CD14-positive monocyte (primary cell): ENCODE measurements at regions not wholly inside any gene's neighbourhood (a gene's known extent, or its start where the extent isn't known, plus 50 kb on each side); places are given as distances from the start of the nearest gene placed in this dataset.
"Not testable (repeated sequence)": the region's sequence is repeated elsewhere in the genome, so short reads cannot be mapped to it uniquely, and the experiment has no call there.

ENCODE experiments used
- DNase-seq, 3 donors: peaks; one replicate each; pipeline ENCODE4 v3.0.0-alpha.2; 2011 to 2022
- H2AFZ ChIP-seq: 2 replicates; pipeline ENCODE4 v1.6.0; 2012; ENCODE audit warnings: mild to moderate bottlenecking, low read depth, low read length, inconsistent platforms; ENCODE audit not compliant: insufficient read depth, poor library complexity, severe bottlenecking
- H3K27ac ChIP-seq, 2 donors: 1 replicate in 1 of 2; 2 replicates in 1 of 2; pipeline ENCODE4 v1.5.1; 2012 to 2013; ENCODE audit warnings: low read length in 2 of 2, control low read depth in 1 of 2, inconsistent platforms in 1 of 2, low read depth in 1 of 2, mild to moderate bottlenecking in 1 of 2
- H3K27me3 ChIP-seq, 2 donors: one replicate each; pipeline versions ENCODE4 v1.6.0 to v1.6.1; 2011 to 2013; ENCODE audit warnings: low read length in 2 of 2; ENCODE audit not compliant: control insufficient read depth in 2 of 2, insufficient read depth in 2 of 2
- H3K36me3 ChIP-seq, 2 donors: replicated peaks in 1 of 2; 1 replicate in 1 of 2; 2 replicates in 1 of 2; pipeline versions ENCODE4 v1.5.1 to v1.6.1; 2012 to 2013; ENCODE audit warnings: low read length in 2 of 2, control low read depth in 1 of 2, inconsistent platforms in 1 of 2, mild to moderate bottlenecking in 1 of 2; ENCODE audit not compliant: insufficient read depth in 2 of 2, control insufficient read depth in 1 of 2
- H3K4me1 ChIP-seq, 2 donors: 1 replicate in 1 of 2; 2 replicates in 1 of 2; pipeline versions ENCODE4 v1.5.1 to v1.6.1; 2012 to 2013; ENCODE audit warnings: low read length in 2 of 2, control low read depth in 1 of 2, inconsistent platforms in 1 of 2, mild to moderate bottlenecking in 1 of 2, moderate library complexity in 1 of 2; ENCODE audit not compliant: insufficient read depth in 2 of 2, control insufficient read depth in 1 of 2
- H3K4me2 ChIP-seq: replicated peaks from 2 replicates; pipeline ENCODE3; 2012; ENCODE audit warnings: low read length, moderate library complexity, mild to moderate bottlenecking; ENCODE audit not compliant: poor library complexity, severe bottlenecking; ENCODE audit errors: extremely low read depth
- H3K4me3 ChIP-seq, 3 experiments: fragments of 200-600 bp in 1 of 3; sonication (generic) in 1 of 3; replicated peaks in 1 of 3; 1 replicate in 2 of 3; 2 replicates in 1 of 3; pipeline ENCODE4 v1.5.1; 2011 to 2013; ENCODE audit warnings: low read length in 3 of 3, mild to moderate bottlenecking in 3 of 3, control low read depth in 2 of 3, low read depth in 2 of 3, inconsistent platforms in 1 of 3, moderate library complexity in 1 of 3
- H3K79me2 ChIP-seq: 2 replicates; pipeline ENCODE4 v1.6.0; 2012; ENCODE audit warnings: mild to moderate bottlenecking, control low read depth, inconsistent platforms, low read length, moderate library complexity; ENCODE audit not compliant: insufficient read depth
- H3K9ac ChIP-seq: 2 replicates; pipeline ENCODE4 v1.6.0; 2017; ENCODE audit warnings: low read length, mild to moderate bottlenecking; ENCODE audit not compliant: insufficient read depth, poor library complexity, severe bottlenecking
- H3K9me3 ChIP-seq, 2 donors: replicated peaks in 1 of 2; 1 replicate in 1 of 2; 2 replicates in 1 of 2; pipeline versions ENCODE4 v1.5.1 to v1.6.1; 2012 to 2013; ENCODE audit warnings: low read length in 2 of 2, control low read depth in 1 of 2; ENCODE audit not compliant: control insufficient read depth in 1 of 2, insufficient read depth in 1 of 2
- H4K20me1 ChIP-seq: 2 replicates; pipeline ENCODE4 v1.6.0; 2012; ENCODE audit warnings: mild to moderate bottlenecking, low read length, control low read depth, moderate library complexity; ENCODE audit not compliant: insufficient read depth
- H3K27ac Mint-ChIP-seq, 7 donors: one replicate each; pipeline ENCODE4 v1.8.0; 2020; ENCODE audit warnings: mild to moderate bottlenecking in 7 of 7, mixed read lengths in 7 of 7, moderate library complexity in 6 of 7, inconsistent platforms in 2 of 7
- H3K27me3 Mint-ChIP-seq, 3 donors: one replicate each; pipeline ENCODE4 v1.8.0; 2021 to 2022; ENCODE audit warnings: low read depth in 3 of 3, mild to moderate bottlenecking in 3 of 3, mixed read lengths in 3 of 3, moderate library complexity in 3 of 3, inconsistent platforms in 1 of 3
- H3K36me3 Mint-ChIP-seq, 2 donors: one replicate each; pipeline ENCODE4 v1.8.0; 2020; ENCODE audit warnings: mixed read lengths in 2 of 2, inconsistent platforms in 1 of 2, mild to moderate bottlenecking in 1 of 2
- H3K4me1 Mint-ChIP-seq: one replicate; pipeline ENCODE4 v1.8.0; 2020; ENCODE audit warnings: mild to moderate bottlenecking, mixed read lengths
- H3K4me3 Mint-ChIP-seq, 2 donors: one replicate each; pipeline ENCODE4 v1.8.0; 2020; ENCODE audit warnings: mild to moderate bottlenecking in 2 of 2, mixed read lengths in 2 of 2, moderate library complexity in 1 of 2
- H3K9me3 Mint-ChIP-seq, 7 donors: one replicate each; pipeline ENCODE4 v1.8.0; 2020 to 2022; ENCODE audit warnings: mixed read lengths in 7 of 7, mild to moderate bottlenecking in 6 of 7, moderate library complexity in 6 of 7, inconsistent platforms in 2 of 7
- WGBS: methylation state at CpG from one replicate; pipeline ENCODE4 v1.1.5; 2013; ENCODE audit warnings: missing lambda C conversion rate; ENCODE audit not compliant: insufficient coverage; 5-methylcytosine and 5-hydroxymethylcytosine counted together
- intact Hi-C, 2 donors: fragments of 100-400 bp; cut with micrococcal nuclease; formaldehyde crosslinking; loops; one replicate each; pipeline versions ENCODE4 v1.15.0 to v1.15.1; 2023
- TF ChIP-seq, protein P1 (sequence below): fragments of 200-600 bp; IDR thresholded peaks from one replicate; pipeline ENCODE4 v1.8.0; 2022; ENCODE audit warnings: antibody characterized with exemption, mild to moderate bottlenecking

DNA sequence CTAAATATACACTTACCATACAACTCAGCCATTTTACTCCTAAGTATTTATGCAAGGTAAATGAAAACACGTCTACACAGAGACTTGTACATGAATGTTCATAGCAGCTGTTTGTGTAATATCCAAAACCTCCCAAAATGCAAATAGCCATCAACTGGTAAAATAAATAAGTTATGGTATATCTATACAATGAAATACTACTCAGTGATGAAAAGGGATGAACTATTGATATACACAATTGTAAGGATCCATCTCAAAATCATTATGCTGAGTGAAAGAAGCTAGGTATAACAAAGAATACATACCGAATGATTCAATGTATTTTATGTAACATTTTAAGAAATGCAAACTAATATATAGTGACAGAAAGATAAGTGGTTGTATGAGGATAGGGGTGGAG lies 149.8 kb upstream of the TNFSF11 start:
- WGBS, result no CpG with 5 or more reads among the region's 2 CpGs
- H3K36me3 Mint-ChIP-seq, result no peaks in the 10 kb centered on the region
- no peak overlapping the region for H2AFZ ChIP-seq

DNA sequence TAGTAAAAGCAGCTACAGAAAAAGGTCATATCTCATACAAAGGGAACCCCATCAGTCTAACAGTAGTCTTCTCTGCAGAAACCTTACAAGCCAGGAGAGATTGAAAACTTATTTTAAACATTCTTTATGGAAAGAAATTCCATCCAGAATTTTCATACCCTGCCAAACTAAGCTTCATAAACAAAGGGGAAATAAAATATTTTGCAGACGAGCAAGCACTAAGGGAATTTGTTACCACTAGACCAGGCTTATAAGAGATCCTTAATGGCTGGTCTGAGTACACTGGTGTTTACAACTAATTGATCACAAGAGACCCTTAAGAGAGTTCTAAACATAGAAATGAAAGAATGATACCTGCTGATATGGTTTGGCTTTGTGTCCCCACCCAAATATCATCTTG lies 128.6 kb upstream of the TNFSF11 start:
- intact Hi-C loops, result no loop called here
- no CpG with 5 or more reads among the region's 1 CpG for WGBS
- Histone ChIP-seq H4K20me1 (no peaks in the 10 kb centered on the region), H2AFZ (no peak overlapping the region), H3K9ac (no peak overlapping the region), H3K4me3 (no peak overlapping the region), H3K9me3 (peaks cover 11 to 30% of the 10 kb centered on the region in 2 donors), H3K79me2 (no peaks in the 10 kb centered on the region), H3K27me3 (no peaks in the 10 kb centered on the region), H3K4me2 (no peak overlapping the region), H3K4me1 (no peaks in the 10 kb centered on the region), H3K36me3 (no peaks in the 10 kb centered on the region), H3K27ac (no peak overlapping the region)
- Mint-ChIP-seq H3K27ac (no peak overlapping the region), H3K9me3 (peaks cover 18 to 44% (median 31%) of the 10 kb centered on the region in 7 donors), H3K4me3 (no peak overlapping the region), H3K4me1 (no peaks in the 10 kb centered on the region), H3K36me3 (no peaks in the 10 kb centered on the region), H3K27me3 (peaks cover 0 to 1% (median 0%) of the 10 kb centered on the region in 3 donors)
- DNase-seq, result no peak
- TF ChIP-seq, protein P1, sequence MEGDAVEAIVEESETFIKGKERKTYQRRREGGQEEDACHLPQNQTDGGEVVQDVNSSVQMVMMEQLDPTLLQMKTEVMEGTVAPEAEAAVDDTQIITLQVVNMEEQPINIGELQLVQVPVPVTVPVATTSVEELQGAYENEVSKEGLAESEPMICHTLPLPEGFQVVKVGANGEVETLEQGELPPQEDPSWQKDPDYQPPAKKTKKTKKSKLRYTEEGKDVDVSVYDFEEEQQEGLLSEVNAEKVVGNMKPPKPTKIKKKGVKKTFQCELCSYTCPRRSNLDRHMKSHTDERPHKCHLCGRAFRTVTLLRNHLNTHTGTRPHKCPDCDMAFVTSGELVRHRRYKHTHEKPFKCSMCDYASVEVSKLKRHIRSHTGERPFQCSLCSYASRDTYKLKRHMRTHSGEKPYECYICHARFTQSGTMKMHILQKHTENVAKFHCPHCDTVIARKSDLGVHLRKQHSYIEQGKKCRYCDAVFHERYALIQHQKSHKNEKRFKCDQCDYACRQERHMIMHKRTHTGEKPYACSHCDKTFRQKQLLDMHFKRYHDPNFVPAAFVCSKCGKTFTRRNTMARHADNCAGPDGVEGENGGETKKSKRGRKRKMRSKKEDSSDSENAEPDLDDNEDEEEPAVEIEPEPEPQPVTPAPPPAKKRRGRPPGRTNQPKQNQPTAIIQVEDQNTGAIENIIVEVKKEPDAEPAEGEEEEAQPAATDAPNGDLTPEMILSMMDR, result no peak

More for the DNA sequence above, 149.8 kb upstream of the TNFSF11 start:
- H3K4me2 ChIP-seq, result no peak overlapping the region
- no peaks in the 10 kb centered on the region for H3K79me2 ChIP-seq
- H3K4me3 Mint-ChIP-seq, result no peak overlapping the region
- H3K4me1 Mint-ChIP-seq, result no peaks in the 10 kb centered on the region
- no peak overlapping the region for H3K27ac Mint-ChIP-seq
- TF ChIP-seq, protein P1, result no peak
- H3K27me3 ChIP-seq, result no peaks in the 10 kb centered on the region
- H3K9ac ChIP-seq, result no peak overlapping the region
- peaks cover 0 to 3% of the 10 kb centered on the region in 2 donors for H3K9me3 ChIP-seq
- H3K9me3 Mint-ChIP-seq, result peaks cover 2 to 10% (median 8%) of the 10 kb centered on the region in 7 donors
- peaks cover 0 to 3% (median 0%) of the 10 kb centered on the region in 3 donors for H3K27me3 Mint-ChIP-seq
- H4K20me1 ChIP-seq, result no peaks in the 10 kb centered on the region
- DNase-seq, result no peak
- H3K36me3 ChIP-seq, result no peaks in the 10 kb centered on the region
- H3K4me3 ChIP-seq, result no peak overlapping the region
- no peaks in the 10 kb centered on the region for H3K4me1 ChIP-seq
- no peak overlapping the region for H3K27ac ChIP-seq
- intact Hi-C loops, result no loop called here

DNA sequence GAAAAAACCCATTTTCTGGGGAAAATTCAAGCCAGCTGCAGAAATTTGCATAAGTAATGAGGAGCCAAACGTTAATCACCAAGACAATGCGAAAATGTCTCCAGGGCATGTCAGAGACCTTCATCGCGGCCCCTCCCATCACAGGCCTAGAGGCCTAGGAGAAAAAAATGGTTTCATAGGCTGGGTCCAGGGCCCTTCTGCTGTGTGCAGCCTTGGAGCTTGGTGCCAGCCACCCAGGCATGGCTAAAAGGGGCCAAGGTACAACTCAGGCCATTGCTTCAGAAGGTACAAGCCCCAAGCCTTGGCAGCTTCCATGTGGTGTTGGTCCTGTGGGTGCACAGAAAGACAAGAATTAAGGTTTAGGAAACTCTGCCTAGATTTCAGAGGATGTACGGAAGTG lies 127.4 kb upstream of the TNFSF11 start:
- H3K4me3 ChIP-seq, H3K27ac ChIP-seq, H3K4me2 ChIP-seq, H3K4me1 Mint-ChIP-seq, H3K36me3 ChIP-seq, H3K27me3 ChIP-seq, H3K27me3 Mint-ChIP-seq, H3K9ac ChIP-seq, H4K20me1 ChIP-seq, H3K4me3 Mint-ChIP-seq, H3K27ac Mint-ChIP-seq, DNase-seq, H2AFZ ChIP-seq, intact Hi-C loops, H3K4me1 ChIP-seq, H3K36me3 Mint-ChIP-seq, H3K79me2 ChIP-seq: not testable (repeated sequence)
- H3K9me3 Mint-ChIP-seq, result peaks cover 16 to 45% (median 28%) of the 10 kb centered on the region in 7 donors
- 100% methylated on average over 1 of the region's 5 CpGs for WGBS
- H3K9me3 ChIP-seq, result peaks cover 11 to 30% of the 10 kb centered on the region in 2 donors
